ENCODE measurements at regions not wholly inside any gene's neighbourhood (a gene's known extent, or its start where the extent isn't known, plus 50 kb on each side); places are given as distances from the start of the nearest gene placed in this dataset.

- H2BK120ac ChIP-seq (ENCODE audit: low read depth, low read length, poor library complexity, severe bottlenecking) = no peak overlapping the region
- no peak overlapping the region for H4K91ac ChIP-seq (ENCODE audit: insufficient read length, low read depth, low read length)
- no peak overlapping the region for H4K8ac ChIP-seq (replicated peaks; ENCODE audit: insufficient read length, low read depth, low read length)
- Mint-ChIP-seq H3K27me3 (ENCODE audit: low read depth) (no peaks in the 10 kb centered on the region), H3K9me3 (peaks cover 46 to 54% of the 10 kb centered on the region in 2 experiments), H3K4me1 (peaks cover 11 to 12% of the 10 kb centered on the region in 2 experiments), H3K36me3 (ENCODE audit: insufficient read depth in 1 of 3, low read depth in 3 of 3) (peaks cover 3 to 50% (median 14%) of the 10 kb centered on the region in 3 experiments; a peak in 5 of 7 replicates), H3K27ac (no peak overlapping the region), H3K4me3 (no peak overlapping the region)
- H2AFZ ChIP-seq (ENCODE audit: low read length) = no peak overlapping the region
- no peak overlapping the region for H3K18ac ChIP-seq (ENCODE audit: insufficient read length, low read depth, low read length)
- DNase-seq = no peak
- no peak overlapping the region for H4K5ac ChIP-seq (ENCODE audit: insufficient read length, low read depth, low read length)
- no peak overlapping the region for H2AK5ac ChIP-seq (ENCODE audit: insufficient read length, low read length)
- no peak overlapping the region for H3K4ac ChIP-seq (ENCODE audit: low read depth, low read length)
- H3K14ac ChIP-seq (ENCODE audit: insufficient read depth, low read length) = no peak overlapping the region
- no peak overlapping the region for H3K9ac ChIP-seq (ENCODE audit: extremely low read depth, insufficient read length, low read length)
- H2BK15ac ChIP-seq (ENCODE audit: low read depth, low read length) = no peak overlapping the region
- H2BK12ac ChIP-seq (ENCODE audit: insufficient read length, low read depth, low read length) = no peak overlapping the region
- no peaks in the 10 kb centered on the region for H3K9me3 ChIP-seq (ENCODE audit: control insufficient read depth, low read depth, low read length)
- no peaks in the 10 kb centered on the region for H4K20me1 ChIP-seq (ENCODE audit: control insufficient read depth, insufficient read depth, insufficient read length)
- no peak overlapping the region for H3K27ac ChIP-seq (ENCODE audit: insufficient read length, low read depth, low read length)
- TF ChIP-seq CTCF (conservative IDR thresholded peaks at IDR 0.05) = no peak
- no peaks in the 10 kb centered on the region for H3K79me2 ChIP-seq (ENCODE audit: insufficient read depth, low read length)
- no peaks in the 10 kb centered on the region for H3K23me2 ChIP-seq (ENCODE audit: insufficient read length, low read depth, low read length, poor library complexity, severe bottlenecking)
- H3T11ph ChIP-seq (ENCODE audit: low read length) = no peak overlapping the region
- no peaks in the 10 kb centered on the region for H3K79me1 ChIP-seq (ENCODE audit: insufficient read depth, low read depth, low read length, poor library complexity, severe bottlenecking)
- no peaks in the 10 kb centered on the region for H3K27me3 ChIP-seq (ENCODE audit: insufficient read depth, low read length)
- H3K4me2 ChIP-seq (ENCODE audit: insufficient read depth, insufficient read length, low read length) = no peak overlapping the region
- no peaks in the 10 kb centered on the region; the same call in 1 of the 2 replicates for H3K4me1 ChIP-seq (ENCODE audit: insufficient read depth, low read length)
- no peak overlapping the region for H2BK20ac ChIP-seq (ENCODE audit: low read depth, low read length, poor library complexity, severe bottlenecking)
- H2BK5ac ChIP-seq (ENCODE audit: insufficient read length, low read length) = no peak overlapping the region
- H3K23ac ChIP-seq (ENCODE audit: insufficient read length, low read depth, low read length) = no peak overlapping the region
- H3K56ac ChIP-seq (ENCODE audit: insufficient read length, low read depth, low read length) = no peak overlapping the region
Observed at GRCh38 chr4:14790494-14790893, 211.8 kb upstream of the CPEB2 start.

Data from H9 (cell line).